Urinary bladder (tissue), 3 donors: ENCODE measurements at regions not wholly inside any gene's neighbourhood (a gene's known extent, or its start where the extent isn't known, plus 50 kb on each side); places are given as distances from the start of the nearest gene placed in this dataset.

Experiments
- DNase-seq: peaks from one replicate; pipeline ENCODE4 v3.0.0-alpha.2; 2015; ENCODE audit errors: extremely low spot score
- H3K27ac ChIP-seq: one replicate; pipeline ENCODE4 v1.5.1; 2013; ENCODE audit warnings: low read depth, mild to moderate bottlenecking, moderate library complexity
- H3K36me3 ChIP-seq: one replicate; pipeline ENCODE4 v1.6.1; 2013; ENCODE audit warnings: mild to moderate bottlenecking, moderate library complexity; ENCODE audit not compliant: insufficient read depth
- H3K4me1 ChIP-seq: one replicate; pipeline ENCODE4 v1.6.1; 2013; ENCODE audit warnings: mild to moderate bottlenecking, moderate library complexity; ENCODE audit not compliant: insufficient read depth
- H3K4me3 ChIP-seq: one replicate; pipeline ENCODE4 v1.5.1; 2013; ENCODE audit warnings: low read depth, low read length
- WGBS: extraction: QIAGEN DNeasy Blood & Tissue Kit; methylation state at CpG from one replicate; pipeline ENCODE4 v1.1.7; 2013; 5-methylcytosine and 5-hydroxymethylcytosine counted together
- donor health status: healthy with polysubstance abuse.
- donor health status: healthy.

GRCh38 chr5:28226407-28226806 is 1188.0 kb upstream of the CDH9 start:
- H3K4me3 ChIP-seq, result no peak overlapping the region
- H3K4me1 ChIP-seq, result no peaks in the 10 kb centered on the region
- no peak for DNase-seq
- H3K36me3 ChIP-seq, result no peaks in the 10 kb centered on the region
- no peak overlapping the region for H3K27ac ChIP-seq
- WGBS, result 81% methylated on average over 3 of the region's 3 CpGs

GRCh38 chr5:28219539-28219938 is 1181.2 kb upstream of the CDH9 start:
- H3K36me3 ChIP-seq, result no peaks in the 10 kb centered on the region
- DNase-seq, result no peak
- H3K27ac ChIP-seq, result no peak overlapping the region
- H3K4me3 ChIP-seq, result no peak overlapping the region
- H3K4me1 ChIP-seq, result no peaks in the 10 kb centered on the region

GRCh38 chr5:28217695-28218094 is 1179.3 kb upstream of the CDH9 start:
- DNase-seq, result no peak
- Histone ChIP-seq H3K4me3 (no peak overlapping the region), H3K27ac (no peak overlapping the region), H3K36me3 (no peaks in the 10 kb centered on the region), H3K4me1 (no peaks in the 10 kb centered on the region)
- 91% methylated on average over 3 of the region's 3 CpGs for WGBS

- no peak overlapping the region for H3K4me3 ChIP-seq
- H3K36me3 ChIP-seq, result no peaks in the 10 kb centered on the region
- H3K4me1 ChIP-seq, result no peaks in the 10 kb centered on the region
- H3K27ac ChIP-seq, result no peak overlapping the region
- no peak for DNase-seq
- 83% methylated on average over 2 of the region's 2 CpGs for WGBS
Measured at GRCh38 chr5:28216939-28217360, 1178.6 kb upstream of the CDH9 start.

GRCh38 chr5:28215091-28215490 is 1176.7 kb upstream of the CDH9 start:
- H3K36me3 ChIP-seq, result no peaks in the 10 kb centered on the region
- no peak overlapping the region for H3K27ac ChIP-seq
- no peaks in the 10 kb centered on the region for H3K4me1 ChIP-seq
- no peak overlapping the region for H3K4me3 ChIP-seq
- no peak for DNase-seq

GRCh38 chr5:28214292-28214691 is 1175.9 kb upstream of the CDH9 start:
- DNase-seq, result no peak
- H3K4me1 ChIP-seq, result no peaks in the 10 kb centered on the region
- H3K4me3 ChIP-seq, result no peak overlapping the region
- H3K36me3 ChIP-seq, result no peaks in the 10 kb centered on the region
- H3K27ac ChIP-seq, result no peak overlapping the region
- WGBS, result 93% methylated on average over 3 of the region's 3 CpGs

GRCh38 chr5:28208356-28208755 is 1170.0 kb upstream of the CDH9 start:
- no peaks in the 10 kb centered on the region for H3K36me3 ChIP-seq
- H3K4me1 ChIP-seq, result no peaks in the 10 kb centered on the region
- DNase-seq, result no peak
- no peak overlapping the region for H3K4me3 ChIP-seq
- H3K27ac ChIP-seq, result no peak overlapping the region
- WGBS, result 95% methylated on average over 1 of the region's 1 CpG

GRCh38 chr5:28190011-28190410 is 1151.6 kb upstream of the CDH9 start:
- Histone ChIP-seq H3K4me1 (no peaks in the 10 kb centered on the region), H3K4me3 (no peak overlapping the region), H3K36me3 (no peaks in the 10 kb centered on the region), H3K27ac (no peak overlapping the region)
- no peak for DNase-seq
- 17% methylated on average over 2 of the region's 2 CpGs for WGBS

GRCh38 chr5:28174691-28175090 is 1136.3 kb upstream of the CDH9 start:
- Histone ChIP-seq H3K4me1 (no peaks in the 10 kb centered on the region), H3K4me3 (no peak overlapping the region), H3K27ac (no peak overlapping the region), H3K36me3 (no peaks in the 10 kb centered on the region)
- no peak for DNase-seq

GRCh38 chr5:28165096-28165495 is 1126.7 kb upstream of the CDH9 start:
- Histone ChIP-seq H3K4me3 (no peak overlapping the region), H3K36me3 (no peaks in the 10 kb centered on the region), H3K27ac (no peak overlapping the region), H3K4me1 (no peaks in the 10 kb centered on the region)
- DNase-seq, result no peak
- WGBS, result 54% methylated on average over 5 of the region's 5 CpGs

- Histone ChIP-seq H3K36me3 (no peaks in the 10 kb centered on the region), H3K4me3 (no peak overlapping the region), H3K4me1 (no peaks in the 10 kb centered on the region), H3K27ac (no peak overlapping the region)
- DNase-seq, result no peak
- 56% methylated on average over 2 of the region's 2 CpGs for WGBS
Measured at GRCh38 chr5:28164568-28164967, 1126.2 kb upstream of the CDH9 start.

- Histone ChIP-seq H3K4me1 (no peaks in the 10 kb centered on the region), H3K27ac (no peak overlapping the region), H3K36me3 (no peaks in the 10 kb centered on the region), H3K4me3 (no peak overlapping the region)
- 78% methylated on average over 6 of the region's 6 CpGs for WGBS
- no peak for DNase-seq
Measured at GRCh38 chr5:28156981-28157380, 1118.6 kb upstream of the CDH9 start.

- Histone ChIP-seq H3K4me3 (no peak overlapping the region), H3K36me3 (no peaks in the 10 kb centered on the region), H3K4me1 (no peaks in the 10 kb centered on the region), H3K27ac (no peak overlapping the region)
- WGBS, result 80% methylated on average over 1 of the region's 1 CpG
- DNase-seq, result no peak
Measured at GRCh38 chr5:28143519-28143918, 1105.1 kb upstream of the CDH9 start.

- 67% methylated on average over 1 of the region's 1 CpG for WGBS
- H3K27ac ChIP-seq, result no peak overlapping the region
Measured at GRCh38 chr5:28132151-28132550, 1093.8 kb upstream of the CDH9 start.

GRCh38 chr5:28117691-28118090 is 1079.3 kb upstream of the CDH9 start:
- H3K27ac ChIP-seq, result no peak overlapping the region
- no peak overlapping the region for H3K4me3 ChIP-seq
- H3K4me1 ChIP-seq, result no peaks in the 10 kb centered on the region
- H3K36me3 ChIP-seq, result no peaks in the 10 kb centered on the region
- no peak for DNase-seq

More at GRCh38 chr5:28132151-28132550, 1093.8 kb upstream of the CDH9 start:
- Histone ChIP-seq H3K4me3 (no peak overlapping the region), H3K4me1 (no peaks in the 10 kb centered on the region), H3K36me3 (no peaks in the 10 kb centered on the region)
- no peak for DNase-seq
